ENCODE measurements at regions not wholly inside any gene's neighbourhood (a gene's known extent, or its start where the extent isn't known, plus 50 kb on each side); places are given as distances from the start of the nearest gene placed in this dataset.

DNA sequence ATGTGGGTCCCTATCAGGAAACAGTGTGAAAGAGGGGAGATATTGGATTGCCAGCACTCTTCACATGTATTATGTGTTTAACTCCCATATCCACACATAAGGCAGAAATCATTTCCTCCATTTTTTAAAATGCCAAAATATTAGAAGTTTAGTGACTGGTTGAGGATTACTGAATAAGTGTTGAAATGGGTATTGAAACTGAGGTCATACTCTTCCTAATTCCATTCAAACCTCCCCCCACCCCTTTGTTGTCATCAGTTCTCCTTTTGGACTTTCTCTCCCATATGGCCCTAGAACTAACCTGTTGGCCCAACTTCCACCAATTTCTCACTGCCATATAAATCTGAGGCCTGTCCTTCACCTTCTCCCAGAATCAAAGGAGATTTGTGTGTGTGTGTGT is 81.6 kb downstream of the EVX1 start (continued):
- TF ChIP-seq, protein P1, sequence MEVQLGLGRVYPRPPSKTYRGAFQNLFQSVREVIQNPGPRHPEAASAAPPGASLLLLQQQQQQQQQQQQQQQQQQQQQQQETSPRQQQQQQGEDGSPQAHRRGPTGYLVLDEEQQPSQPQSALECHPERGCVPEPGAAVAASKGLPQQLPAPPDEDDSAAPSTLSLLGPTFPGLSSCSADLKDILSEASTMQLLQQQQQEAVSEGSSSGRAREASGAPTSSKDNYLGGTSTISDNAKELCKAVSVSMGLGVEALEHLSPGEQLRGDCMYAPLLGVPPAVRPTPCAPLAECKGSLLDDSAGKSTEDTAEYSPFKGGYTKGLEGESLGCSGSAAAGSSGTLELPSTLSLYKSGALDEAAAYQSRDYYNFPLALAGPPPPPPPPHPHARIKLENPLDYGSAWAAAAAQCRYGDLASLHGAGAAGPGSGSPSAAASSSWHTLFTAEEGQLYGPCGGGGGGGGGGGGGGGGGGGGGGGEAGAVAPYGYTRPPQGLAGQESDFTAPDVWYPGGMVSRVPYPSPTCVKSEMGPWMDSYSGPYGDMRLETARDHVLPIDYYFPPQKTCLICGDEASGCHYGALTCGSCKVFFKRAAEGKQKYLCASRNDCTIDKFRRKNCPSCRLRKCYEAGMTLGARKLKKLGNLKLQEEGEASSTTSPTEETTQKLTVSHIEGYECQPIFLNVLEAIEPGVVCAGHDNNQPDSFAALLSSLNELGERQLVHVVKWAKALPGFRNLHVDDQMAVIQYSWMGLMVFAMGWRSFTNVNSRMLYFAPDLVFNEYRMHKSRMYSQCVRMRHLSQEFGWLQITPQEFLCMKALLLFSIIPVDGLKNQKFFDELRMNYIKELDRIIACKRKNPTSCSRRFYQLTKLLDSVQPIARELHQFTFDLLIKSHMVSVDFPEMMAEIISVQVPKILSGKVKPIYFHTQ (CRISPR knock-in tag; IDR thresholded peaks at IDR 0.05) = no peak
- TF ChIP-seq, protein P2, sequence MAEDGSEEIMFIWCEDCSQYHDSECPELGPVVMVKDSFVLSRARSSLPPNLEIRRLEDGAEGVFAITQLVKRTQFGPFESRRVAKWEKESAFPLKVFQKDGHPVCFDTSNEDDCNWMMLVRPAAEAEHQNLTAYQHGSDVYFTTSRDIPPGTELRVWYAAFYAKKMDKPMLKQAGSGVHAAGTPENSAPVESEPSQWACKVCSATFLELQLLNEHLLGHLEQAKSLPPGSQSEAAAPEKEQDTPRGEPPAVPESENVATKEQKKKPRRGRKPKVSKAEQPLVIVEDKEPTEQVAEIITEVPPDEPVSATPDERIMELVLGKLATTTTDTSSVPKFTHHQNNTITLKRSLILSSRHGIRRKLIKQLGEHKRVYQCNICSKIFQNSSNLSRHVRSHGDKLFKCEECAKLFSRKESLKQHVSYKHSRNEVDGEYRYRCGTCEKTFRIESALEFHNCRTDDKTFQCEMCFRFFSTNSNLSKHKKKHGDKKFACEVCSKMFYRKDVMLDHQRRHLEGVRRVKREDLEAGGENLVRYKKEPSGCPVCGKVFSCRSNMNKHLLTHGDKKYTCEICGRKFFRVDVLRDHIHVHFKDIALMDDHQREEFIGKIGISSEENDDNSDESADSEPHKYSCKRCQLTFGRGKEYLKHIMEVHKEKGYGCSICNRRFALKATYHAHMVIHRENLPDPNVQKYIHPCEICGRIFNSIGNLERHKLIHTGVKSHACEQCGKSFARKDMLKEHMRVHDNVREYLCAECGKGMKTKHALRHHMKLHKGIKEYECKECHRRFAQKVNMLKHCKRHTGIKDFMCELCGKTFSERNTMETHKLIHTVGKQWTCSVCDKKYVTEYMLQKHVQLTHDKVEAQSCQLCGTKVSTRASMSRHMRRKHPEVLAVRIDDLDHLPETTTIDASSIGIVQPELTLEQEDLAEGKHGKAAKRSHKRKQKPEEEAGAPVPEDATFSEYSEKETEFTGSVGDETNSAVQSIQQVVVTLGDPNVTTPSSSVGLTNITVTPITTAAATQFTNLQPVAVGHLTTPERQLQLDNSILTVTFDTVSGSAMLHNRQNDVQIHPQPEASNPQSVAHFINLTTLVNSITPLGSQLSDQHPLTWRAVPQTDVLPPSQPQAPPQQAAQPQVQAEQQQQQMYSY (CRISPR knock-in tag; IDR thresholded peaks at IDR 0.05) = no peak
- no peak for TF ChIP-seq ZNF263 (CRISPR knock-in tag; IDR thresholded peaks at IDR 0.05; ENCODE audit: low read depth)
- TF ChIP-seq NFATC4 (CRISPR knock-in tag; IDR thresholded peaks at IDR 0.05) = no peak
- TF ChIP-seq, protein P3, sequence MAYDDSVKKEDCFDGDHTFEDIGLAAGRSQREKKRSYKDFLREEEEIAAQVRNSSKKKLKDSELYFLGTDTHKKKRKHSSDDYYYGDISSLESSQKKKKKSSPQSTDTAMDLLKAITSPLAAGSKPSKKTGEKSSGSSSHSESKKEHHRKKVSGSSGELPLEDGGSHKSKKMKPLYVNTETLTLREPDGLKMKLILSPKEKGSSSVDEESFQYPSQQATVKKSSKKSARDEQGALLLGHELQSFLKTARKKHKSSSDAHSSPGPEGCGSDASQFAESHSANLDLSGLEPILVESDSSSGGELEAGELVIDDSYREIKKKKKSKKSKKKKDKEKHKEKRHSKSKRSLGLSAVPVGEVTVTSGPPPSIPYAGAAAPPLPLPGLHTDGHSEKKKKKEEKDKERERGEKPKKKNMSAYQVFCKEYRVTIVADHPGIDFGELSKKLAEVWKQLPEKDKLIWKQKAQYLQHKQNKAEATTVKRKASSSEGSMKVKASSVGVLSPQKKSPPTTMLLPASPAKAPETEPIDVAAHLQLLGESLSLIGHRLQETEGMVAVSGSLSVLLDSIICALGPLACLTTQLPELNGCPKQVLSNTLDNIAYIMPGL (CRISPR knock-in tag; IDR thresholded peaks at IDR 0.05) = no peak
- no peak for TF ChIP-seq CREB1 (CRISPR knock-in tag; IDR thresholded peaks at IDR 0.05)
- no peak for TF ChIP-seq CREM (CRISPR knock-in tag; IDR thresholded peaks at IDR 0.05)

DNA sequence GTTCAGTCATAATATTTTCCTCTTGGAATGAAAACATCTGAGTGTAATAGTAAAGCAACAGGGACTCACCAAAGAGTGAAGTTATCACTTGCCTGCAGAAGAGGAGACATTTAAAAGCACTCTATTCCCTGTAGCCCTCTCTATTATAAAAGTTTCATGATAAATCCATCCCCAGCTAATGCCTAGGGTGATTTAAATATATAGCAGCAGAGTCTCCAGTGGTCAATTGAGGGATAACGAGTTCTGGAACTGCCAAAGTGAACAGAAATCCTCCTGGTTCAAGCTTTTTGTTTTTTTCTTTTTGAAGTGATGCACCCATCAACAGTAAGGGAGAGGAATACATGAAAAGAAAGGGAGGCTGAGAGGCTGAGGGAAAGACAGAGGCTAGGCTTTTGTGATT is 87.3 kb downstream of the EVX1 start:
- Mint-ChIP-seq H3K4me3 (no peak overlapping the region), H3K9me3 (peaks cover 6% of the 10 kb centered on the region), H3K4me1 (no peaks in the 10 kb centered on the region), H3K27ac (no peak overlapping the region), H3K27me3 (ENCODE audit: low read depth) (peaks cover 4% of the 10 kb centered on the region), H3K36me3 (no peaks in the 10 kb centered on the region)
- POLR2A ChIA-PET = no interaction called here
- TF ChIP-seq ESRRA (CRISPR knock-in tag; IDR thresholded peaks at IDR 0.05; ENCODE audit: borderline replicate concordance) (no peak), CREB1 (CRISPR knock-in tag; IDR thresholded peaks at IDR 0.05) (no peak), ZNF138 (CRISPR knock-in tag; conservative IDR thresholded peaks at IDR 0.05) (no peak), SMAD3 (CRISPR knock-in tag; IDR thresholded peaks at IDR 0.05; ENCODE audit: borderline replicate concordance) (no peak), ZBTB21 (CRISPR knock-in tag; IDR thresholded peaks at IDR 0.05; ENCODE audit: borderline replicate concordance) (no peak)
- TF ChIP-seq, protein P4, sequence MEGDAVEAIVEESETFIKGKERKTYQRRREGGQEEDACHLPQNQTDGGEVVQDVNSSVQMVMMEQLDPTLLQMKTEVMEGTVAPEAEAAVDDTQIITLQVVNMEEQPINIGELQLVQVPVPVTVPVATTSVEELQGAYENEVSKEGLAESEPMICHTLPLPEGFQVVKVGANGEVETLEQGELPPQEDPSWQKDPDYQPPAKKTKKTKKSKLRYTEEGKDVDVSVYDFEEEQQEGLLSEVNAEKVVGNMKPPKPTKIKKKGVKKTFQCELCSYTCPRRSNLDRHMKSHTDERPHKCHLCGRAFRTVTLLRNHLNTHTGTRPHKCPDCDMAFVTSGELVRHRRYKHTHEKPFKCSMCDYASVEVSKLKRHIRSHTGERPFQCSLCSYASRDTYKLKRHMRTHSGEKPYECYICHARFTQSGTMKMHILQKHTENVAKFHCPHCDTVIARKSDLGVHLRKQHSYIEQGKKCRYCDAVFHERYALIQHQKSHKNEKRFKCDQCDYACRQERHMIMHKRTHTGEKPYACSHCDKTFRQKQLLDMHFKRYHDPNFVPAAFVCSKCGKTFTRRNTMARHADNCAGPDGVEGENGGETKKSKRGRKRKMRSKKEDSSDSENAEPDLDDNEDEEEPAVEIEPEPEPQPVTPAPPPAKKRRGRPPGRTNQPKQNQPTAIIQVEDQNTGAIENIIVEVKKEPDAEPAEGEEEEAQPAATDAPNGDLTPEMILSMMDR (IDR thresholded peaks at IDR 0.05) = no peak
- no peak for ATAC-seq
- no peak for DNase-seq (ENCODE audit: low spot score)
- CTCF ChIA-PET = interaction anchor here (0.9 to 1.6 kb wide), 6 partner anchors 15 to 276 kb away, joined by 3 to 5 read pairs (median 4); partner anchors contain the start of gene EVX1

DNA sequence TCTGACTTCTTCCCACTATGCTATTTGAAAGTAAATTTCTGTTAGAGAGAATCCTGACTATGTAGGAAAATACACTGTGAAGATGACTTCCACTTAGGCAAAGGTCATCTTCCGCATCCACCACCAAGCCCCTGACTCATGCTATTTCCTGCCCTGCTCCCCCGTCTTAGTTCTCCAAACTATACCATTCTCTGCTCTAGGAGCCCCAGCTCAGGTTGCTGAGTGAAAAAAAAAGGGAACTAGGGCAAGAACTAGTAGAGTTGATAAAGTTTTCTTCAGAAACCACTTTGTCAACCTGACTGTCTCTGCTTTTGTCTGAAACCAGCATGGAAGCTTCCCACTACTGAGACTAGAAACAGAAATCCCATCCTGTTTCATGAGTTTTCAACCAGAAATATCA is 96.9 kb downstream of the EVX1 start:
- CTCF ChIA-PET = no interaction called here
- H3K27ac Mint-ChIP-seq = no peak overlapping the region
- H3K36me3 Mint-ChIP-seq = no peaks in the 10 kb centered on the region
- no peak for ATAC-seq
- H3K27me3 Mint-ChIP-seq (ENCODE audit: low read depth) = peaks cover 4% of the 10 kb centered on the region; the same call in 1 of the 2 replicates
- no peak overlapping the region for H3K4me3 Mint-ChIP-seq
- DNase-seq (ENCODE audit: low spot score) = no peak
- H3K9me3 Mint-ChIP-seq = no peaks in the 10 kb centered on the region
- peaks cover 7% of the 10 kb centered on the region for H3K4me1 Mint-ChIP-seq
- POLR2A ChIA-PET = no interaction called here
- TF ChIP-seq, protein P5, sequence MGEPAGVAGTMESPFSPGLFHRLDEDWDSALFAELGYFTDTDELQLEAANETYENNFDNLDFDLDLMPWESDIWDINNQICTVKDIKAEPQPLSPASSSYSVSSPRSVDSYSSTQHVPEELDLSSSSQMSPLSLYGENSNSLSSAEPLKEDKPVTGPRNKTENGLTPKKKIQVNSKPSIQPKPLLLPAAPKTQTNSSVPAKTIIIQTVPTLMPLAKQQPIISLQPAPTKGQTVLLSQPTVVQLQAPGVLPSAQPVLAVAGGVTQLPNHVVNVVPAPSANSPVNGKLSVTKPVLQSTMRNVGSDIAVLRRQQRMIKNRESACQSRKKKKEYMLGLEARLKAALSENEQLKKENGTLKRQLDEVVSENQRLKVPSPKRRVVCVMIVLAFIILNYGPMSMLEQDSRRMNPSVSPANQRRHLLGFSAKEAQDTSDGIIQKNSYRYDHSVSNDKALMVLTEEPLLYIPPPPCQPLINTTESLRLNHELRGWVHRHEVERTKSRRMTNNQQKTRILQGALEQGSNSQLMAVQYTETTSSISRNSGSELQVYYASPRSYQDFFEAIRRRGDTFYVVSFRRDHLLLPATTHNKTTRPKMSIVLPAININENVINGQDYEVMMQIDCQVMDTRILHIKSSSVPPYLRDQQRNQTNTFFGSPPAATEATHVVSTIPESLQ (CRISPR knock-in tag; IDR thresholded peaks at IDR 0.05) = no peak
- no peak for TF ChIP-seq NR3C1 (CRISPR knock-in tag; conservative IDR thresholded peaks at IDR 0.05; ENCODE audit: low read depth)
- TF ChIP-seq, protein P6, sequence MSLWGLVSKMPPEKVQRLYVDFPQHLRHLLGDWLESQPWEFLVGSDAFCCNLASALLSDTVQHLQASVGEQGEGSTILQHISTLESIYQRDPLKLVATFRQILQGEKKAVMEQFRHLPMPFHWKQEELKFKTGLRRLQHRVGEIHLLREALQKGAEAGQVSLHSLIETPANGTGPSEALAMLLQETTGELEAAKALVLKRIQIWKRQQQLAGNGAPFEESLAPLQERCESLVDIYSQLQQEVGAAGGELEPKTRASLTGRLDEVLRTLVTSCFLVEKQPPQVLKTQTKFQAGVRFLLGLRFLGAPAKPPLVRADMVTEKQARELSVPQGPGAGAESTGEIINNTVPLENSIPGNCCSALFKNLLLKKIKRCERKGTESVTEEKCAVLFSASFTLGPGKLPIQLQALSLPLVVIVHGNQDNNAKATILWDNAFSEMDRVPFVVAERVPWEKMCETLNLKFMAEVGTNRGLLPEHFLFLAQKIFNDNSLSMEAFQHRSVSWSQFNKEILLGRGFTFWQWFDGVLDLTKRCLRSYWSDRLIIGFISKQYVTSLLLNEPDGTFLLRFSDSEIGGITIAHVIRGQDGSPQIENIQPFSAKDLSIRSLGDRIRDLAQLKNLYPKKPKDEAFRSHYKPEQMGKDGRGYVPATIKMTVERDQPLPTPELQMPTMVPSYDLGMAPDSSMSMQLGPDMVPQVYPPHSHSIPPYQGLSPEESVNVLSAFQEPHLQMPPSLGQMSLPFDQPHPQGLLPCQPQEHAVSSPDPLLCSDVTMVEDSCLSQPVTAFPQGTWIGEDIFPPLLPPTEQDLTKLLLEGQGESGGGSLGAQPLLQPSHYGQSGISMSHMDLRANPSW (CRISPR knock-in tag; conservative IDR thresholded peaks at IDR 0.05; ENCODE audit: low read depth) = no peak
- TF ChIP-seq, protein P7, sequence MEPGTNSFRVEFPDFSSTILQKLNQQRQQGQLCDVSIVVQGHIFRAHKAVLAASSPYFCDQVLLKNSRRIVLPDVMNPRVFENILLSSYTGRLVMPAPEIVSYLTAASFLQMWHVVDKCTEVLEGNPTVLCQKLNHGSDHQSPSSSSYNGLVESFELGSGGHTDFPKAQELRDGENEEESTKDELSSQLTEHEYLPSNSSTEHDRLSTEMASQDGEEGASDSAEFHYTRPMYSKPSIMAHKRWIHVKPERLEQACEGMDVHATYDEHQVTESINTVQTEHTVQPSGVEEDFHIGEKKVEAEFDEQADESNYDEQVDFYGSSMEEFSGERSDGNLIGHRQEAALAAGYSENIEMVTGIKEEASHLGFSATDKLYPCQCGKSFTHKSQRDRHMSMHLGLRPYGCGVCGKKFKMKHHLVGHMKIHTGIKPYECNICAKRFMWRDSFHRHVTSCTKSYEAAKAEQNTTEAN (CRISPR knock-in tag; IDR thresholded peaks at IDR 0.05) = no peak

Measured in WTC11 (cell line).